ENCODE measurements at regions not wholly inside any gene's neighbourhood (a gene's known extent, or its start where the extent isn't known, plus 50 kb on each side); places are given as distances from the start of the nearest gene placed in this dataset.

- DNase-seq (ENCODE audit: low read depth in 2 of 2): no peak
These were observed 135.7 kb upstream of the ZNF648 start for GRCh38 chr1:182196897-182197870.

- no peak for DNase-seq (ENCODE audit: low read depth in 2 of 2)
These were observed 134.2 kb upstream of the ZNF648 start for GRCh38 chr1:182195733-182196132.

- DNase-seq (ENCODE audit: low read depth in 2 of 2): no peak
These were observed 132.5 kb upstream of the ZNF648 start for GRCh38 chr1:182193908-182194550.

- no peak for DNase-seq (ENCODE audit: low read depth in 2 of 2)
These were observed 131.5 kb upstream of the ZNF648 start for GRCh38 chr1:182192966-182193365.

GRCh38 chr1:182192215-182192614, 130.7 kb upstream of the ZNF648 start:
- DNase-seq (ENCODE audit: low read depth in 2 of 2): no peak

- DNase-seq (ENCODE audit: low read depth in 2 of 2): no peak
These were observed 130.0 kb upstream of the ZNF648 start for GRCh38 chr1:182191381-182192115.

- DNase-seq (ENCODE audit: low read depth in 2 of 2): no peak
These were observed 128.1 kb upstream of the ZNF648 start for GRCh38 chr1:182189535-182190066.

- DNase-seq (ENCODE audit: low read depth in 2 of 2): no peak
These were observed 125.2 kb upstream of the ZNF648 start for GRCh38 chr1:182186757-182187146.

- DNase-seq (ENCODE audit: low read depth in 2 of 2): no peak
These were observed 124.6 kb upstream of the ZNF648 start for GRCh38 chr1:182185842-182186756.

GRCh38 chr1:182185136-182185535, 123.6 kb upstream of the ZNF648 start:
- no peak for DNase-seq (ENCODE audit: low read depth in 2 of 2)

- no peak for DNase-seq (ENCODE audit: low read depth in 2 of 2)
These were observed 122.1 kb upstream of the ZNF648 start for GRCh38 chr1:182183606-182184005.

- DNase-seq (ENCODE audit: low read depth in 2 of 2): no peak
These were observed 120.8 kb upstream of the ZNF648 start for GRCh38 chr1:182182311-182182710.

- DNase-seq (ENCODE audit: low read depth in 2 of 2): peak in 1 of 2 donors; percentile 59
These were observed 119.7 kb upstream of the ZNF648 start for GRCh38 chr1:182181167-182181572.

- no peak for DNase-seq (ENCODE audit: low read depth in 2 of 2)
These were observed 113.9 kb upstream of the ZNF648 start for GRCh38 chr1:182175361-182175931.

- no peak for DNase-seq (ENCODE audit: low read depth in 2 of 2)
These were observed 113.0 kb upstream of the ZNF648 start for GRCh38 chr1:182174513-182174855.

GRCh38 chr1:182173808-182174512, 112.4 kb upstream of the ZNF648 start:
- no peak for DNase-seq (ENCODE audit: low read depth in 2 of 2)

- no peak for DNase-seq (ENCODE audit: low read depth in 2 of 2)
These were observed 111.2 kb upstream of the ZNF648 start for GRCh38 chr1:182172699-182173098.

- DNase-seq (ENCODE audit: low read depth in 2 of 2): peak in 1 of 2 donors; percentile 83
These were observed 109.5 kb upstream of the ZNF648 start for GRCh38 chr1:182170891-182171461.

GRCh38 chr1:182169203-182169602, 107.7 kb upstream of the ZNF648 start:
- no peak for DNase-seq (ENCODE audit: low read depth in 2 of 2)

Measured in lung microvascular endothelial cell (primary cell).